Esophagus (tissue), 2 donors: ENCODE measurements at regions not wholly inside any gene's neighbourhood (a gene's known extent, or its start where the extent isn't known, plus 50 kb on each side); places are given as distances from the start of the nearest gene placed in this dataset.

ENCODE experiments used
- H3K27ac ChIP-seq, 2 donors: one replicate each; pipeline ENCODE4 v1.5.1; 2013; ENCODE audit warnings: low read depth in 2 of 2, mild to moderate bottlenecking in 2 of 2, inconsistent platforms in 1 of 2, low read length in 1 of 2, moderate library complexity in 1 of 2
- H3K27me3 ChIP-seq, 2 donors: one replicate each; pipeline ENCODE4 v1.6.1; 2013; ENCODE audit warnings: low read length in 2 of 2, control low read depth in 1 of 2, mild to moderate bottlenecking in 1 of 2; ENCODE audit not compliant: insufficient read depth in 2 of 2, control insufficient read depth in 1 of 2
- H3K36me3 ChIP-seq, 2 donors: one replicate each; pipeline ENCODE4 v1.6.1; 2013; ENCODE audit warnings: low read length in 1 of 2; ENCODE audit not compliant: control insufficient read depth in 2 of 2, insufficient read depth in 2 of 2
- H3K4me1 ChIP-seq, 2 donors: one replicate each; pipeline ENCODE4 v1.6.1; 2013; ENCODE audit warnings: low read length in 1 of 2; ENCODE audit not compliant: control insufficient read depth in 2 of 2, insufficient read depth in 2 of 2
- H3K4me3 ChIP-seq, 2 donors: one replicate each; pipeline ENCODE4 v1.5.1; 2013; ENCODE audit warnings: low read length in 2 of 2, mild to moderate bottlenecking in 2 of 2, low read depth in 1 of 2, moderate library complexity in 1 of 2
- H3K9me3 ChIP-seq, 2 donors: one replicate each; pipeline ENCODE4 v1.6.1; 2013; ENCODE audit warnings: mild to moderate bottlenecking in 2 of 2, low read depth in 1 of 2, low read length in 1 of 2, moderate library complexity in 1 of 2; ENCODE audit not compliant: control insufficient read depth in 2 of 2, insufficient read depth in 1 of 2
- WGBS, 2 donors: extraction: QIAGEN DNeasy Blood & Tissue Kit; methylation state at CpG; one replicate each; pipeline ENCODE4 v1.1.7; 2013; 5-methylcytosine and 5-hydroxymethylcytosine counted together
- donor health status: healthy with polysubstance abuse.
- donor health status: Bipolar disorder and iron deficiency.

GRCh38 chr5:155441849-155442248, 428.3 kb downstream of the KIF4B start:
- Histone ChIP-seq H3K9me3 (peaks cover 2 to 4% of the 10 kb centered on the region in 2 donors), H3K36me3 (no peaks in the 10 kb centered on the region), H3K27ac (no peak overlapping the region), H3K27me3 (no peaks in the 10 kb centered on the region), H3K4me3 (no peak overlapping the region), H3K4me1 (no peaks in the 10 kb centered on the region)

- Histone ChIP-seq H3K4me1 (no peaks in the 10 kb centered on the region), H3K9me3 (no peaks in the 10 kb centered on the region), H3K27me3 (no peaks in the 10 kb centered on the region), H3K4me3 (no peak overlapping the region), H3K36me3 (no peaks in the 10 kb centered on the region), H3K27ac (no peak overlapping the region)
- 54 to 76% methylated on average over 2 of the region's 2 CpGs for WGBS, 2 donors
Measured at GRCh38 chr5:155451106-155451505, 437.6 kb downstream of the KIF4B start.

GRCh38 chr5:155455791-155456514, 442.4 kb downstream of the KIF4B start:
- Histone ChIP-seq H3K36me3 (no peaks in the 10 kb centered on the region), H3K4me1 (no peaks in the 10 kb centered on the region), H3K27me3 (no peaks in the 10 kb centered on the region), H3K9me3 (no peaks in the 10 kb centered on the region), H3K4me3 (no peak overlapping the region), H3K27ac (no peak overlapping the region)
- 69 to 82% methylated on average over 4 of the region's 4 CpGs for WGBS, 2 donors

- WGBS, 2 donors: 68 to 75% methylated on average over 1 of the region's 1 CpG
- H3K27ac ChIP-seq: no peak overlapping the region
Measured at GRCh38 chr5:155459889-155460500, 446.4 kb downstream of the KIF4B start.

GRCh38 chr5:155460501-155460931, 447.0 kb downstream of the KIF4B start:
- H3K27me3 ChIP-seq: no peaks in the 10 kb centered on the region
- H3K4me3 ChIP-seq: no peak overlapping the region
- H3K27ac ChIP-seq: no peak overlapping the region
- H3K36me3 ChIP-seq: no peaks in the 10 kb centered on the region
- no peaks in the 10 kb centered on the region for H3K9me3 ChIP-seq
- no peaks in the 10 kb centered on the region for H3K4me1 ChIP-seq
- 43 to 46% methylated on average over 2 of the region's 2 CpGs for WGBS, 2 donors

More at GRCh38 chr5:155459889-155460500, 446.4 kb downstream of the KIF4B start:
- no peak overlapping the region for H3K4me3 ChIP-seq
- H3K36me3 ChIP-seq: no peaks in the 10 kb centered on the region
- H3K4me1 ChIP-seq: no peaks in the 10 kb centered on the region
- no peaks in the 10 kb centered on the region for H3K9me3 ChIP-seq
- no peaks in the 10 kb centered on the region for H3K27me3 ChIP-seq

- H3K4me1 ChIP-seq: no peaks in the 10 kb centered on the region
- no peaks in the 10 kb centered on the region for H3K9me3 ChIP-seq
- H3K36me3 ChIP-seq: no peaks in the 10 kb centered on the region
- WGBS, 2 donors: 66 to 72% methylated on average over 4 of the region's 4 CpGs
- no peaks in the 10 kb centered on the region for H3K27me3 ChIP-seq
- no peak overlapping the region for H3K4me3 ChIP-seq
- no peak overlapping the region for H3K27ac ChIP-seq
Measured at GRCh38 chr5:155461304-155461703, 447.7 kb downstream of the KIF4B start.

- WGBS, 2 donors: 52 to 54% methylated on average over 5 of the region's 5 CpGs
- Histone ChIP-seq H3K36me3 (no peaks in the 10 kb centered on the region), H3K4me1 (no peaks in the 10 kb centered on the region), H3K4me3 (no peak overlapping the region), H3K9me3 (no peaks in the 10 kb centered on the region), H3K27me3 (no peaks in the 10 kb centered on the region), H3K27ac (no peak overlapping the region)
Measured at GRCh38 chr5:155466851-155467250, 453.3 kb downstream of the KIF4B start.

GRCh38 chr5:155471027-155471426, 457.5 kb downstream of the KIF4B start:
- no peaks in the 10 kb centered on the region for H3K36me3 ChIP-seq
- no peaks in the 10 kb centered on the region for H3K27me3 ChIP-seq
- H3K9me3 ChIP-seq: no peaks in the 10 kb centered on the region
- H3K4me3 ChIP-seq: no peak overlapping the region
- no peak overlapping the region for H3K27ac ChIP-seq
- no peaks in the 10 kb centered on the region for H3K4me1 ChIP-seq
- WGBS, 2 donors: 64 to 73% methylated on average over 3 of the region's 3 CpGs

GRCh38 chr5:155472780-155473179, 459.2 kb downstream of the KIF4B start:
- no peaks in the 10 kb centered on the region for H3K4me1 ChIP-seq
- 66 to 78% methylated on average over 2 of the region's 2 CpGs for WGBS, 2 donors
- no peak overlapping the region for H3K27ac ChIP-seq
- no peaks in the 10 kb centered on the region for H3K27me3 ChIP-seq
- no peaks in the 10 kb centered on the region for H3K9me3 ChIP-seq
- H3K36me3 ChIP-seq: no peaks in the 10 kb centered on the region
- no peak overlapping the region for H3K4me3 ChIP-seq

- no peak overlapping the region for H3K27ac ChIP-seq
- no peaks in the 10 kb centered on the region for H3K36me3 ChIP-seq
- H3K4me3 ChIP-seq: no peak overlapping the region
- no peaks in the 10 kb centered on the region for H3K9me3 ChIP-seq
- no peaks in the 10 kb centered on the region for H3K27me3 ChIP-seq
- WGBS, 2 donors: 63 to 66% methylated on average over 2 of the region's 2 CpGs
- no peaks in the 10 kb centered on the region for H3K4me1 ChIP-seq
Measured at GRCh38 chr5:155475318-155475717, 461.8 kb downstream of the KIF4B start.
